Caco-2 (cell line): ENCODE measurements at regions not wholly inside any gene's neighbourhood (a gene's known extent, or its start where the extent isn't known, plus 50 kb on each side); places are given as distances from the start of the nearest gene placed in this dataset.

Source experiments
- BruUV-seq: library from RNA; stranded (reverse); fragments of 400-500 nt; replicated peaks from 2 replicates; lab custom pipeline; 2021; lab: Mats Ljungman, UMichigan
- CTCF ChIA-PET: fragments of 300-600 bp; sonication (Branson Sonifier 250); formaldehyde crosslinking; loops from one replicate; lab custom pipeline; 2022; ENCODE audit warnings: antibody characterized with exemption; lab: Charles Lee
- POLR2A ChIA-PET: fragments of 300-600 bp; sonication (Branson Sonifier 250); formaldehyde crosslinking; loops from one replicate; lab custom pipeline; 2022; ENCODE audit warnings: antibody characterized with exemption; lab: Charles Lee
- DNase-seq, 2 experiments: peaks; one replicate each; pipeline versions ENCODE4 v3.0.0 to v3.0.0-alpha.2; 2020 to 2022
- H3K27me3 ChIP-seq: replicated peaks from 2 replicates; pipeline ENCODE4 v1.6.0; 2011; ENCODE audit warnings: low read length; ENCODE audit not compliant: control insufficient read depth, insufficient read depth
- H3K36me3 ChIP-seq: 2 replicates; pipeline ENCODE4 v1.5.1; 2011; ENCODE audit warnings: low read length; ENCODE audit not compliant: control insufficient read depth, insufficient read depth
- H3K4me1 ChIP-seq: fragments of 250-450 bp; sonication (Bioruptor Pico); 2 replicates; pipeline ENCODE4 v1.5.1; 2020; ENCODE audit warnings: mild to moderate bottlenecking
- H3K4me3 ChIP-seq: 2 replicates; pipeline ENCODE4 v1.5.1; 2011; ENCODE audit warnings: low read depth, mild to moderate bottlenecking, control low read depth, low read length
- H3K9me3 ChIP-seq: fragments of 250-450 bp; sonication (Bioruptor Pico); 2 replicates; pipeline ENCODE4 v1.5.1; 2020; ENCODE audit warnings: mild to moderate bottlenecking, moderate library complexity
- H3K27ac Mint-ChIP-seq: one replicate; pipeline ENCODE4 v1.8.0; 2022; ENCODE audit warnings: mixed read lengths; ENCODE audit not compliant: unreplicated experiment
- H3K27me3 Mint-ChIP-seq: one replicate; pipeline ENCODE4 v1.8.0; 2022; ENCODE audit warnings: mixed read lengths; ENCODE audit not compliant: insufficient read depth, unreplicated experiment
- H3K36me3 Mint-ChIP-seq: one replicate; pipeline ENCODE4 v1.8.0; 2022; ENCODE audit warnings: mild to moderate bottlenecking, mixed read lengths; ENCODE audit not compliant: insufficient read depth, unreplicated experiment
- H3K4me1 Mint-ChIP-seq: one replicate; pipeline ENCODE4 v1.8.0; 2022; ENCODE audit warnings: low read depth, mixed read lengths; ENCODE audit not compliant: unreplicated experiment
- H3K4me3 Mint-ChIP-seq: one replicate; pipeline ENCODE4 v1.8.0; 2022; ENCODE audit warnings: mild to moderate bottlenecking, moderate library complexity, mixed read lengths; ENCODE audit not compliant: unreplicated experiment
- H3K9me3 Mint-ChIP-seq: one replicate; pipeline ENCODE4 v1.8.0; 2022; ENCODE audit warnings: mixed read lengths; ENCODE audit not compliant: unreplicated experiment
- CTCF ChIP-seq, 2 experiments: fragments of 200-600 bp in 1 of 2; IDR thresholded peaks; 1 replicate in 1 of 2; 2 replicates in 1 of 2; pipeline versions ENCODE4 v1.5.1 to v1.8.0; 2011 to 2022; ENCODE audit warnings: antibody characterized with exemption in 1 of 2, control low read depth in 1 of 2, inconsistent platforms in 1 of 2, low read depth in 1 of 2, low read length in 1 of 2, mild to moderate bottlenecking in 1 of 2, moderate library complexity in 1 of 2; ENCODE audit not compliant: insufficient read depth in 1 of 2, severe bottlenecking in 1 of 2, unreplicated experiment in 1 of 2
- intact Hi-C: fragments of 100-400 bp; cut with micrococcal nuclease; formaldehyde crosslinking; loops from one replicate; pipeline ENCODE4 v1.10.0; 2022; ENCODE audit not compliant: unreplicated experiment

DNA sequence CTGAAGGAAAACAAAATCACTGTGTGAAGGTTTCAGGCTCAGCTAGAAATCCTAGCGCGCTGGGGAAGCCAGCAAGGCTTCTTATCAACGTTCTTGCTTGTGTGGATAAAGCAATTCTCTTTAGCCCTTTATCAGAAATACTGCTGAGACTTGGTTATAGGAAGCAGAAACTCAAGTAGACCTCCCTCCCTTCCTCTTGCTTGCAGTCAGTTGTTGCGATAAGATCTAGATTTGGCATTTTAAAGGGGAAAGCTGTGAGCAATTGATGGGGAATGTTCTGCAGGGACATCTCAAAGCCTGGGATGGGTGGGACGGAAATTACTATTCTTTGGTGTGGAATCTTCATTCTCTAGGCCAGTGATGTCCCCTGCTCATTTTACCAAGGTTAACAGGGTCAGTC lies 76.4 kb upstream of the ANO4 start:
- H3K9me3 ChIP-seq, result no peaks in the 10 kb centered on the region
- H3K36me3 ChIP-seq, result no peaks in the 10 kb centered on the region
- H3K9me3 Mint-ChIP-seq, result no peaks in the 10 kb centered on the region
- intact Hi-C loops, result no loop called here
- no TSS peak for BruUV-seq
- H3K27ac Mint-ChIP-seq, result no peak overlapping the region
- H3K27me3 Mint-ChIP-seq, result peaks cover 27% of the 10 kb centered on the region
- no peak for DNase-seq
- CTCF ChIA-PET, result no interaction called here
- POLR2A ChIA-PET, result no interaction called here
- H3K36me3 Mint-ChIP-seq, result no peaks in the 10 kb centered on the region
- TF ChIP-seq CTCF (IDR thresholded peaks at IDR 0.05; ENCODE audit: insufficient read depth in 1 of 2, low read depth in 1 of 2, low read length in 1 of 2, severe bottlenecking in 1 of 2, unreplicated experiment in 1 of 2), result no peak
- no peaks in the 10 kb centered on the region for H3K4me1 Mint-ChIP-seq
- H3K4me3 ChIP-seq, result no peak overlapping the region
- H3K27me3 ChIP-seq, result no peaks in the 10 kb centered on the region
- H3K4me1 ChIP-seq, result no peaks in the 10 kb centered on the region
- no peak overlapping the region for H3K4me3 Mint-ChIP-seq

DNA sequence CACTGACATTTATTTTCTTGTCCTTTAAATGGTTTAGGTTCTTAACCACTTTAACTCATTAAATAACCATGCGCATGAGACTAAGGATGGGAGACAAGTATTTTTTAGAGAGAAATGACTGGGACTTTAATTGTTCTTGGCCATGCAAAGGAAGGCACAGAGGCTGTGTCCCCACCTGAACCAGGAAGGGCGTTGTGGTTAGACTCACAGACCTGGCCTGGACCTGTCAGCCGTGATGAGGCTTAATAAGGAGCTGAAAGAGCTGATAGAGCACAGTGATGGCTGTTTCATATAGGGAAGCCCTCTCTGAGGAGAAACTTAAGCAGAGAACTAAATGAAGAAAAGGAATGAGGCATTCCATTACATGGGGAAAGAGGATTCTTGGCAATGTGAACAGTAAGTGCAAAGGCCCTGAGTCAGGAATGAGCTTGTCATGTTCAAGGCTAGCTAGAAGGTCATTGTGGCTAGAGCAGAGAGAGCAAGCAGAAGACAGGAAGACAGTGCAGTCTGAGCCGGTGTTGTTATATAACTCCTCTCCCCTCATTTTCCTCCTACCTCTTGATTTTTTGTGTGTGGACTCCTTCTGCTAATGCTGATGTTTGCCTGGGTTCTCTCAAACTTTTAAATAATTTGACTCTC lies 74.4 kb upstream of the ANO4 start:
- no peak overlapping the region for H3K4me3 Mint-ChIP-seq
- intact Hi-C loops, result no loop called here
- Histone ChIP-seq H3K4me1 (no peaks in the 10 kb centered on the region), H3K4me3 (no peak overlapping the region), H3K9me3 (no peaks in the 10 kb centered on the region), H3K27me3 (no peaks in the 10 kb centered on the region), H3K36me3 (no peaks in the 10 kb centered on the region)
- H3K9me3 Mint-ChIP-seq, result no peaks in the 10 kb centered on the region
- TF ChIP-seq CTCF (IDR thresholded peaks at IDR 0.05; ENCODE audit: insufficient read depth in 1 of 2, low read depth in 1 of 2, low read length in 1 of 2, severe bottlenecking in 1 of 2, unreplicated experiment in 1 of 2), result no peak
- peaks cover 27% of the 10 kb centered on the region for H3K27me3 Mint-ChIP-seq
- DNase-seq, result no peak
- no TSS peak for BruUV-seq
- peaks cover 5% of the 10 kb centered on the region for H3K36me3 Mint-ChIP-seq
- ChIA-PET POLR2A (no interaction called here), CTCF (no interaction called here)
- no peaks in the 10 kb centered on the region for H3K4me1 Mint-ChIP-seq
- H3K27ac Mint-ChIP-seq, result no peak overlapping the region

GRCh38 chr12:100721169-100721568 lies 73.4 kb upstream of the ANO4 start:
- H3K36me3 Mint-ChIP-seq, result peaks cover 5% of the 10 kb centered on the region
- no peaks in the 10 kb centered on the region for H3K4me1 ChIP-seq
- no peaks in the 10 kb centered on the region for H3K9me3 Mint-ChIP-seq
- H3K9me3 ChIP-seq, result no peaks in the 10 kb centered on the region
- BruUV-seq, result no TSS peak
- no peaks in the 10 kb centered on the region for H3K4me1 Mint-ChIP-seq
- intact Hi-C loops, result no loop called here
- no peak overlapping the region for H3K4me3 Mint-ChIP-seq
- H3K27me3 Mint-ChIP-seq, result peaks cover 27% of the 10 kb centered on the region
- ChIA-PET CTCF (no interaction called here), POLR2A (no interaction called here)
- no peak for DNase-seq
- no peaks in the 10 kb centered on the region for H3K27me3 ChIP-seq
- H3K4me3 ChIP-seq, result no peak overlapping the region
- no peaks in the 10 kb centered on the region for H3K36me3 ChIP-seq
- no peak overlapping the region for H3K27ac Mint-ChIP-seq
- no peak for TF ChIP-seq CTCF (IDR thresholded peaks at IDR 0.05; ENCODE audit: insufficient read depth in 1 of 2, low read depth in 1 of 2, low read length in 1 of 2, severe bottlenecking in 1 of 2, unreplicated experiment in 1 of 2)
